Hematopoietic multipotent progenitor cell treated with erythropoietin and hydrocortisone succinate and interleukin-3 and kit ligand, for 15 days (in vitro differentiated cells): ENCODE measurements at regions not wholly inside any gene's neighbourhood (a gene's known extent, or its start where the extent isn't known, plus 50 kb on each side); places are given as distances from the start of the nearest gene placed in this dataset.

Experiments
- DNase-seq: peaks from one replicate; pipeline ENCODE4 v3.0.0-alpha.2; 2015; ENCODE audit warnings: low spot score

- no peak for DNase-seq
Measured at GRCh38 chr1:244220410-244220809, 169.3 kb downstream of the ZBTB18 start.

GRCh38 chr1:244221991-244222390 lies 170.9 kb downstream of the ZBTB18 start:
- no peak for DNase-seq

- DNase-seq, result no peak
Measured at GRCh38 chr1:244224487-244225430, 173.7 kb downstream of the ZBTB18 start.

- DNase-seq, result no peak
Measured at GRCh38 chr1:244226435-244226834, 175.4 kb downstream of the ZBTB18 start.

- no peak for DNase-seq
Measured at GRCh38 chr1:244230470-244230869, 179.4 kb downstream of the ZBTB18 start.

GRCh38 chr1:244231193-244231571 lies 180.1 kb downstream of the ZBTB18 start:
- DNase-seq, result no peak

GRCh38 chr1:244231572-244232315 lies 180.7 kb downstream of the ZBTB18 start:
- DNase-seq, result no peak

- no peak for DNase-seq
Measured at GRCh38 chr1:244234009-244234643, 183.0 kb downstream of the ZBTB18 start.

GRCh38 chr1:244235157-244235556 lies 184.1 kb downstream of the ZBTB18 start:
- no peak for DNase-seq

- DNase-seq, result no peak
Measured at GRCh38 chr1:244236101-244236500, 185.0 kb downstream of the ZBTB18 start.

- DNase-seq, result no peak
Measured at GRCh38 chr1:244236721-244237120, 185.6 kb downstream of the ZBTB18 start.

GRCh38 chr1:244237445-244237844 lies 186.4 kb downstream of the ZBTB18 start:
- DNase-seq, result no peak

GRCh38 chr1:244239261-244239770 lies 188.2 kb downstream of the ZBTB18 start:
- no peak for DNase-seq

- DNase-seq, result no peak
Measured at GRCh38 chr1:244241438-244241837, 190.4 kb downstream of the ZBTB18 start.

- DNase-seq, result no peak
Measured at GRCh38 chr1:244242446-244242845, 191.4 kb downstream of the ZBTB18 start.

- no peak for DNase-seq
Measured at GRCh38 chr1:244246334-244246733, 195.3 kb downstream of the ZBTB18 start.

- no peak for DNase-seq
Measured at GRCh38 chr1:244248426-244248825, 197.3 kb downstream of the ZBTB18 start.

- no peak for DNase-seq
Measured at GRCh38 chr1:244252211-244252610, 199.5 kb downstream of the ADSS2 start.

GRCh38 chr1:244254467-244254866 lies 197.2 kb downstream of the ADSS2 start:
- no peak for DNase-seq

- DNase-seq, result no peak
Measured at GRCh38 chr1:244255426-244255965, 196.2 kb downstream of the ADSS2 start.

- DNase-seq, result no peak
Measured at GRCh38 chr1:244256086-244256676, 195.5 kb downstream of the ADSS2 start.

GRCh38 chr1:244264163-244264562 lies 187.5 kb downstream of the ADSS2 start:
- DNase-seq, result no peak
